ENCODE measurements at regions not wholly inside any gene's neighbourhood (a gene's known extent, or its start where the extent isn't known, plus 50 kb on each side); places are given as distances from the start of the nearest gene placed in this dataset.

GRCh38 chr13:82220641-82221040, 1661.6 kb downstream of the SLITRK1 start:
- no peak for ATAC-seq
- peaks cover 7% of the 10 kb centered on the region for H3K9me3 Mint-ChIP-seq

GRCh38 chr13:82216165-82216564, 1666.1 kb downstream of the SLITRK1 start:
- Histone ChIP-seq H3K27ac (ENCODE audit: low read depth) (no peak overlapping the region), H3K36me3 (ENCODE audit: insufficient read depth) (no peaks in the 10 kb centered on the region; the same call in 1 of the 2 replicates), H3K4me1 (ENCODE audit: insufficient read depth) (no peaks in the 10 kb centered on the region), H2AFZ (no peak overlapping the region), H3K4me2 (no peak overlapping the region), H3K27me3 (ENCODE audit: insufficient read depth) (no peaks in the 10 kb centered on the region), H3F3A (replicated peaks; ENCODE audit: low read depth) (no peaks in the 10 kb centered on the region), H3K9me2 (ENCODE audit: insufficient read depth) (no peaks in the 10 kb centered on the region), H3K4me3 (no peak overlapping the region), H4K20me1 (replicated peaks; ENCODE audit: insufficient read depth) (no peaks in the 10 kb centered on the region), H3K79me2 (replicated peaks; ENCODE audit: insufficient read depth) (no peaks in the 10 kb centered on the region)
- Mint-ChIP-seq H3K27ac (no peak overlapping the region), H3K36me3 (ENCODE audit: low read depth) (no peaks in the 10 kb centered on the region; the same call in 2 of the 3 replicates), H3K9me3 (peaks cover 24% of the 10 kb centered on the region), H3K4me1 (no peaks in the 10 kb centered on the region), H3K4me3 (no peak overlapping the region), H3K27me3 (ENCODE audit: insufficient read depth, low read depth, poor library complexity) (no peaks in the 10 kb centered on the region)
- ATAC-seq (no peak), DNase-seq (ENCODE audit: low spot score) (no peak)
- TF ChIP-seq STAT1 (IDR thresholded peaks at IDR 0.05; ENCODE audit: unreplicated experiment): no peak
- TF ChIP-seq ZNF331 (CRISPR knock-in tag; IDR thresholded peaks at IDR 0.05; ENCODE audit: low read depth): no peak
- TF ChIP-seq ZNF462 (CRISPR knock-in tag; IDR thresholded peaks at IDR 0.05): no peak
- no peak for TF ChIP-seq EZH2phosphoT487 (IDR thresholded peaks at IDR 0.05; ENCODE audit: unreplicated experiment)
- no peak for TF ChIP-seq NANOG (IDR thresholded peaks at IDR 0.05; ENCODE audit: borderline replicate concordance)

More at GRCh38 chr13:82220641-82221040, 1661.6 kb downstream of the SLITRK1 start:
- Histone ChIP-seq H3K4me2 (no peak overlapping the region), H3K4me3 (no peak overlapping the region), H3K79me2 (replicated peaks; ENCODE audit: insufficient read depth) (no peaks in the 10 kb centered on the region), H4K20me1 (replicated peaks; ENCODE audit: insufficient read depth) (no peaks in the 10 kb centered on the region), H3K4me1 (ENCODE audit: insufficient read depth) (no peaks in the 10 kb centered on the region), H3K27ac (ENCODE audit: low read depth) (no peak overlapping the region), H3F3A (replicated peaks; ENCODE audit: low read depth) (no peaks in the 10 kb centered on the region), H3K27me3 (ENCODE audit: insufficient read depth) (no peaks in the 10 kb centered on the region), H3K9me2 (ENCODE audit: insufficient read depth) (no peaks in the 10 kb centered on the region), H3K36me3 (ENCODE audit: insufficient read depth) (no peaks in the 10 kb centered on the region), H2AFZ (no peak overlapping the region)
- no peak for DNase-seq (ENCODE audit: low spot score)
- Mint-ChIP-seq H3K27ac (no peak overlapping the region), H3K36me3 (ENCODE audit: low read depth) (no peaks in the 10 kb centered on the region), H3K4me3 (no peak overlapping the region), H3K27me3 (ENCODE audit: insufficient read depth, low read depth, poor library complexity) (no peaks in the 10 kb centered on the region), H3K4me1 (no peaks in the 10 kb centered on the region)
- TF ChIP-seq NANOG (IDR thresholded peaks at IDR 0.05; ENCODE audit: borderline replicate concordance) (no peak), JUNB (IDR thresholded peaks at IDR 0.05; ENCODE audit: unreplicated experiment) (no peak), ZNF114 (CRISPR knock-in tag; IDR thresholded peaks at IDR 0.05) (no peak), CTCF (conservative IDR thresholded peaks at IDR 0.05; ENCODE audit: low read depth in 2 of 2) (no peak), ETS1 (IDR thresholded peaks at IDR 0.05) (no peak), STAT1 (IDR thresholded peaks at IDR 0.05; ENCODE audit: unreplicated experiment) (no peak), CREB1 (CRISPR knock-in tag; IDR thresholded peaks at IDR 0.05; ENCODE audit: low read depth) (no peak)
